ENCODE measurements at regions not wholly inside any gene's neighbourhood (a gene's known extent, or its start where the extent isn't known, plus 50 kb on each side); places are given as distances from the start of the nearest gene placed in this dataset.

DNA sequence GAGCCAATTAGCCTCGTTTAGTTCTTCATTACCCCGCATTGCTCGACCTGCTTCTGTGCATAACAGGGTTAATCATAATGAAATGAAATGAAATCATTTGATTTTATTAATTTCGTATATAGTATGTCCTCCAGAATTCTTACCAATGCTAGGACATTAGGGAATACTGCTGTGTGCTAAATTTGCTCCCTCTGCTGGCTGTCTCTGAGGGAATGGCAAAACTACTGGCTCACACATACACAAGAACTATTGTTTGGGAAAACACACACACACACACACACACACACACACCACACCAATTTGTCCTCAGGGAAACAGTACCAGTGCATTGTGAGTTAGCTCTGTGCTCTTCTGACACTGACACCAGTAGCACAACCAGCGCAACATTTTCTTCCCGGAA is 273.3 kb upstream of the TCF4 start:
- no peaks in the 10 kb centered on the region for H3K36me3 Mint-ChIP-seq (ENCODE audit: insufficient read depth, unreplicated experiment)
- intact Hi-C loops (cut with micrococcal nuclease; ENCODE audit: unreplicated experiment): loop anchor here (1.0 kb wide), 1 partner anchor 446 kb away; no protein-coding TSS in a partner anchor
- BruUV-seq (replicated peaks): no TSS peak
- Histone ChIP-seq H3K4me3 (ENCODE audit: low read depth, low read length) (no peak overlapping the region), H3K36me3 (ENCODE audit: control insufficient read depth, insufficient read depth, low read length) (no peaks in the 10 kb centered on the region), H3K27me3 (replicated peaks; ENCODE audit: control insufficient read depth, insufficient read depth, low read length) (no peaks in the 10 kb centered on the region), H3K9me3 (no peaks in the 10 kb centered on the region), H3K4me1 (peaks cover 7% of the 10 kb centered on the region)
- H3K27me3 Mint-ChIP-seq (ENCODE audit: insufficient read depth, unreplicated experiment): no peaks in the 10 kb centered on the region
- TF ChIP-seq, protein P1, sequence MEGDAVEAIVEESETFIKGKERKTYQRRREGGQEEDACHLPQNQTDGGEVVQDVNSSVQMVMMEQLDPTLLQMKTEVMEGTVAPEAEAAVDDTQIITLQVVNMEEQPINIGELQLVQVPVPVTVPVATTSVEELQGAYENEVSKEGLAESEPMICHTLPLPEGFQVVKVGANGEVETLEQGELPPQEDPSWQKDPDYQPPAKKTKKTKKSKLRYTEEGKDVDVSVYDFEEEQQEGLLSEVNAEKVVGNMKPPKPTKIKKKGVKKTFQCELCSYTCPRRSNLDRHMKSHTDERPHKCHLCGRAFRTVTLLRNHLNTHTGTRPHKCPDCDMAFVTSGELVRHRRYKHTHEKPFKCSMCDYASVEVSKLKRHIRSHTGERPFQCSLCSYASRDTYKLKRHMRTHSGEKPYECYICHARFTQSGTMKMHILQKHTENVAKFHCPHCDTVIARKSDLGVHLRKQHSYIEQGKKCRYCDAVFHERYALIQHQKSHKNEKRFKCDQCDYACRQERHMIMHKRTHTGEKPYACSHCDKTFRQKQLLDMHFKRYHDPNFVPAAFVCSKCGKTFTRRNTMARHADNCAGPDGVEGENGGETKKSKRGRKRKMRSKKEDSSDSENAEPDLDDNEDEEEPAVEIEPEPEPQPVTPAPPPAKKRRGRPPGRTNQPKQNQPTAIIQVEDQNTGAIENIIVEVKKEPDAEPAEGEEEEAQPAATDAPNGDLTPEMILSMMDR (IDR thresholded peaks at IDR 0.05; ENCODE audit: insufficient read depth in 1 of 2, low read depth in 1 of 2, low read length in 1 of 2, severe bottlenecking in 1 of 2, unreplicated experiment in 1 of 2): peak; percentile 20 to 36
- ChIA-PET CTCF (no interaction called here), POLR2A (no interaction called here)
- H3K27ac Mint-ChIP-seq (ENCODE audit: unreplicated experiment): no peak overlapping the region
- DNase-seq: peak in 1 of 2 experiments; percentile 5
- no peak overlapping the region for H3K4me3 Mint-ChIP-seq (ENCODE audit: unreplicated experiment)
- peaks cover 12% of the 10 kb centered on the region for H3K4me1 Mint-ChIP-seq (ENCODE audit: low read depth, unreplicated experiment)
- H3K9me3 Mint-ChIP-seq (ENCODE audit: unreplicated experiment): no peaks in the 10 kb centered on the region

- H3K27me3 ChIP-seq (replicated peaks; ENCODE audit: control insufficient read depth, insufficient read depth, low read length): no peaks in the 10 kb centered on the region
- DNase-seq: no peak
- Mint-ChIP-seq H3K9me3 (ENCODE audit: unreplicated experiment) (no peaks in the 10 kb centered on the region), H3K27me3 (ENCODE audit: insufficient read depth, unreplicated experiment) (no peaks in the 10 kb centered on the region), H3K4me3 (ENCODE audit: unreplicated experiment) (no peak overlapping the region), H3K27ac (ENCODE audit: unreplicated experiment) (no peak overlapping the region), H3K36me3 (ENCODE audit: insufficient read depth, unreplicated experiment) (no peaks in the 10 kb centered on the region), H3K4me1 (ENCODE audit: low read depth, unreplicated experiment) (peaks cover 25% of the 10 kb centered on the region)
- no peaks in the 10 kb centered on the region for H3K9me3 ChIP-seq
- intact Hi-C loops (cut with micrococcal nuclease; ENCODE audit: unreplicated experiment): no loop called here
- TF ChIP-seq, protein P1 (IDR thresholded peaks at IDR 0.05; ENCODE audit: insufficient read depth in 1 of 2, low read depth in 1 of 2, low read length in 1 of 2, severe bottlenecking in 1 of 2, unreplicated experiment in 1 of 2): no peak
- ChIA-PET POLR2A (no interaction called here), CTCF (interaction anchor here (1.2 kb wide), 1 partner anchor 94 kb away, joined by 4 read pairs; no protein-coding TSS in a partner anchor)
- no peaks in the 10 kb centered on the region for H3K36me3 ChIP-seq (ENCODE audit: control insufficient read depth, insufficient read depth, low read length)
- no peak overlapping the region for H3K4me3 ChIP-seq (ENCODE audit: low read depth, low read length)
- peaks cover 15% of the 10 kb centered on the region for H3K4me1 ChIP-seq
- BruUV-seq (replicated peaks): no TSS peak
Measured at GRCh38 chr18:55858661-55859515, 270.9 kb upstream of the TCF4 start.

DNA sequence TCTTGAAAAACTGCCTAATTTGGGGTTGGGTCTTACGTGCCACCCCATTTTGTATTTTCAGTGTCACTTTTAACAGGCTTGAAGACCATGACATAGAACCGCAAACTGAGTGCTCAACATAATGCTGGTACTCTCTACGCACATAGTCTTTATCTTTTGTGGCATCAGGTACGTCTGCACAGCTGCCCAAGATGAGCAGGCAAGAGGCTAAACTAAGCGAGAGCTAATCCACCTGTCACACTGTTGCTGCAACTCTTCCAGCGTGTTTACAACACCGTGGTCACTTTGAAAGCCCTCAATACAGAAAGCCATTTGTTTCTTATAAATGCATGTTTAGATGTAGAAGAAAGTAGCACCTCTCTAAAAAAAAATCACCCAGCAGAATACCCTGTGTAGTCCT is 270.0 kb upstream of the TCF4 start:
- POLR2A ChIA-PET: no interaction called here
- CTCF ChIA-PET: interaction anchor here (1.2 kb wide), 1 partner anchor 93 kb away, joined by 4 read pairs; no protein-coding TSS in a partner anchor
- DNase-seq: no peak

More for the DNA sequence above, 270.0 kb upstream of the TCF4 start:
- Histone ChIP-seq H3K4me3 (ENCODE audit: low read depth, low read length) (no peak overlapping the region), H3K9me3 (no peaks in the 10 kb centered on the region), H3K36me3 (ENCODE audit: control insufficient read depth, insufficient read depth, low read length) (no peaks in the 10 kb centered on the region), H3K27me3 (replicated peaks; ENCODE audit: control insufficient read depth, insufficient read depth, low read length) (no peaks in the 10 kb centered on the region), H3K4me1 (peaks cover 15% of the 10 kb centered on the region)
- H3K27me3 Mint-ChIP-seq (ENCODE audit: insufficient read depth, unreplicated experiment): no peaks in the 10 kb centered on the region
- no peak overlapping the region for H3K27ac Mint-ChIP-seq (ENCODE audit: unreplicated experiment)
- peaks cover 25% of the 10 kb centered on the region for H3K4me1 Mint-ChIP-seq (ENCODE audit: low read depth, unreplicated experiment)
- H3K9me3 Mint-ChIP-seq (ENCODE audit: unreplicated experiment): no peaks in the 10 kb centered on the region
- TF ChIP-seq, protein P1 (IDR thresholded peaks at IDR 0.05; ENCODE audit: insufficient read depth in 1 of 2, low read depth in 1 of 2, low read length in 1 of 2, severe bottlenecking in 1 of 2, unreplicated experiment in 1 of 2): no peak
- no TSS peak for BruUV-seq (replicated peaks)
- no peaks in the 10 kb centered on the region for H3K36me3 Mint-ChIP-seq (ENCODE audit: insufficient read depth, unreplicated experiment)
- no peak overlapping the region for H3K4me3 Mint-ChIP-seq (ENCODE audit: unreplicated experiment)
- intact Hi-C loops (cut with micrococcal nuclease; ENCODE audit: unreplicated experiment): no loop called here

Data from Caco-2 (cell line).